HG03342 (cell line): ENCODE measurements at regions not wholly inside any gene's neighbourhood (a gene's known extent, or its start where the extent isn't known, plus 50 kb on each side); places are given as distances from the start of the nearest gene placed in this dataset.
"Not testable (repeated sequence)": the region's sequence is repeated elsewhere in the genome, so short reads cannot be mapped to it uniquely, and the experiment has no call there.

Source experiments
- ATAC-seq: cut with Tn5 transposase; IDR thresholded peaks from one replicate; pipeline ENCODE4 v1.9.1; 2021; ENCODE audit warnings: mild to moderate bottlenecking, moderate library complexity; ENCODE audit not compliant: unreplicated experiment

DNA sequence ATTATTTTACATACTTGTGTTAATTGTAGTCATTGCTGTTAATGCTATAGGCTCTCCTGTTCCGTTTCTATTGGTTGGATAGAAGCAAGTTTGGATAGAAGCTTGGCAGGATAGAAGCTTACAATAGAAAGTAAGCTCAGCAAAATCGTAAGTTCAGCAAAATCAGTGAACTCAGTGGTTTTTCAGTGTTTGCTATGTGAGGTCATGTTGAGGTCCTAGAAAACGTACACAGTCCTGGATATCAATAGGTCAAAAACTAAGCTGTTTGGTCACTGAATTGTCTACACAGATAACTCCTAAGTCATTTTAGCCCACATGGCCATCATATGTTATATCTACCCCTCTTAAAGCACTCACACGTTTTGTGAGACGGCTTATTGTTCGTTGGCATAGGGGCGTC, 299.4 kb downstream of the MAN2A1 start:
- ATAC-seq = no peak

DNA sequence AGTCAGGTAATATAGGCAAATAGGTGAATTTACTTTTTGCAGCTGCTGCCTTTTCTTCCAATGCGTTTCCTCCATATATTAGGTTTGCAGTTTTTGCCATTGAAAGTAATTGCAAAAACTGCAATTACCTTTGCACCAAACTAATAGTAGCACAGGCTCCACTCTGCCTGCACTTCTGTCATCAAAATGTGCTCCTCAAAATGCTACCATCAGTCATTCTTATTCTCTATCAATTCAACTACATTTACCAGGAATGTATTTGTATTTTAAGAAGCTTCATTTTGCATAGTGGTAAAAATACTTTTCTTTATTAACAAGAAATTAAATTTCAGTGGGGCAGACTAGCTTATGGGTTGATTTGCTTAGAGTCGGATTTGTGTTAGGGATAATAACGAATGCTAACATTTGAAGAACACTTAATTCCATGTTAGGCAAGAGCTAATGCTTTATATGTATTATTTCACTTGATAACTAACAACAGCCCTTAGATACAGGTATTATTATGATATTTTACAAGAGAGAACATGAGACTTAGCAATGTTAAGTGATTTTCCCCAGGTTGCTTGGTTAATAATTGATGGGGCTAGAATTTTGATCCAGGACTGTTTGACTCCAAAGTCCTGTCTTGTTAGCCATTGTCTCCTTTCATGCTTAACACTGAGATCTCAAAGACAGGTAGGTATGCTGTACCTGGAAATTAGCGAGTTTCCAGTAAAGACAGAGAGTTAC, 300.4 kb downstream of the MAN2A1 start:
- ATAC-seq = no peak

DNA sequence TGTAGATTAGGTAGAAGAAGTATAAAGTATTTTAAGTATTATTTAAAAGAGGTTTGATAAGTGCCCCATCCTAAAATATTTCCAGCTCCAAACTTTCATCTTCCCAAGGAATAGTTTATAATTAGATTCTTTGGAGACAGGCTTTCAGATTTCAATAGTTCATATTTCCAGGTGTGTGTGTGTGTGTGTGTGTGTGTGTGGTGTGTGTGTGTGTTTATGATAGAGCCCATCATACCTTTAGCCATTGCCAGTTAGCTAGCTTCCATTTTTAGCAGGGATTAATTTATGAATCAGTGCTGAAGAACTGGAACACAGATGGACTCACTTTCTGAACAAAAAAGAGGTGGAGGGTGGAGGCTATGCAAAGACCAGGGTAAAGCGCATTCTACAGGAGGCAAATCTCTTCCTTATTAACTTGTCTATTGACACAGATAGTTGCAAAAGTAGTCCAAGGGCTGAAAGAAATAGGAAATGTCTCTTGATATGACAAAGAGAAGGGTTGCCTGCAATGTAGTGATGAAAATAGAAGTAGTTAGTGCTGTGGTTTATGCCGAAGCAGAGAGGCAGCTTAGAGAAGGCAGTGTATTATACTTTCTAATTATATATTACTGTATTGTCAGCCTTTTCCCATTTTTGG, 301.1 kb downstream of the MAN2A1 start:
- ATAC-seq = no peak

DNA sequence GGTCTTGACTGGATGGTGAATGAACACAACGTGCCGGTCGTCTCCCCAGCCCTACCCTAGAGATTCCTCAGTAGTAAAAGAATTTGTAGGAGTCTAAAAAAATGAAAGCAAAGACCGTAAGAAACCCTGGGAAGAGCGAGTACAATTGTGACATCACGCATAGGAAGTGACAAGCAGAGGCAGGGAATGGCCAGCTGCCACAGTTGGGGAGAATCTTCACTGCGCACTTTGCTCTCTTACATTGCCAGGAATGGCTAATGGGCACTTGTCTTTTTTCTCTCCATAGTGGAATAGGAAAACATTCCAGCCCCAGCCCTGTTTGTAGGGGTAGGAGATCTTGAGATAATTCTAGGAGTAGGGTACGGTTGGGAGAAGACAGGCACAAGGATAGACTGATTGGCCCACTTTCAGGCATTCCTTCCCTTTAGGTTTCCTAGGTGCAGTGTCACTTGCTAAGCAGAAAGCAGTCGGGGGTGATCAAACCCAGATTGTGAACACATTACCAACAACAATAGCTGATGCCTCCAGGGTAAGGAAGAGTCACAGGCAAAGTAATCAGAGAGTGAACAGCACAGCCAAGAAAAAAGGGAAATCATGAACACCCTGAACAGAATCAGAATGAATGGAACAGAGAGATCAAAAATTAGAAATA, 302.7 kb downstream of the MAN2A1 start:
- no peak for ATAC-seq

DNA sequence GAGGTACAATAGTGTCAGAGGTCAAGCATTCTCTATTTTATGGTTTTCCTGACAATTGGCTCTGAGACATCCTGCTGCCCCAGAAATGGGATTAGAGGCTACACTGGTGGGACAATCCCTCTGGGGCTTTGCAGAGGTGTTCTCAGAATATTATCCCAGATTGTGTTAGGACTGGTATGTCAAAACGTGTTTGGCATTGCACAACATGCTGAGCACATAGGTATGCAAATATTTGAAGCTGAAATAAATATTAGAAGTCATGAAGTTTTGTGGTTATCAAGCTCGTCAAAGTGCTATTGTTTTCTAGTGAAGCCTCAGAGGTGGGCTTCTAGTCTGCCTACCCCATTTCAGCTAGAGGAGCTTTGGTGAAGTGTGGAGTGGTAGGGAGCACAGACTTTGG, 304.4 kb downstream of the MAN2A1 start:
- ATAC-seq = no peak

DNA sequence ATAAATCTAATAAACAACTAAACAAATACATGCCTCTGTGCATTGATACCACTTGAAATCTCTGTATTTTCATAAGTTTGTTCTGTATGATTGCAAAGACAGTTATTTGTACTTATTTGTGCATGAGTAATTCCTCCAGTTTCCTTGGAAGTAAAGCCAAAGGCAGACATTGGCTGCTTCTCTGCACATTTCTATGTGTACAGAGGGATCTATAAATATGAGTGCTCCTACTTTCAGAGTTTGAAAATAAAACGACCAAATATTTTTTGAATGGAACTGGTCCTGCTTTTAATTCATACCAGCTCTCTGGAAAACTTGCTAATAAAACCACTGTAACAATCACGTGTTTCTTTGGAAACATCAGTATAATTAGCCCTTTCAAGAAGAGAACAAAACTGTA, 306.5 kb downstream of the MAN2A1 start:
- no peak for ATAC-seq

DNA sequence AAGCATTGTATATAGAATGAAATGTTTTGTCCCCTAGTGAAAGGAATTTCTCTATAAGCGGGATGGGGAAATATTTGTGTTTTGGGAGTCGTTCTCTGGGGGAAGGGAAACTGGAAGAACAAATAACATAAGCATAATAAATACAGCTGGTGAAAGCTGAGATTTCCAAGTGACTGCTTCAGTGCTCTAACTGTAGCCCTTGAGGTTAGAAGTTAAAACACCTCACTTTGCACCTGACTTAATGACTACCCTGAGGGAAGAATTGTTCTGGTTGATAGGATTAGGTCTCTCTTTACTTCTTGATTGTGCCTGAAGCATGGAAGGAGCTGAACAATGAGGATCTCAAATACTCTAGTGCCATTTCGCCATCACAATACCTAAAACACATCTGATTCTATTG, 307.4 kb downstream of the MAN2A1 start:
- ATAC-seq = no peak

DNA sequence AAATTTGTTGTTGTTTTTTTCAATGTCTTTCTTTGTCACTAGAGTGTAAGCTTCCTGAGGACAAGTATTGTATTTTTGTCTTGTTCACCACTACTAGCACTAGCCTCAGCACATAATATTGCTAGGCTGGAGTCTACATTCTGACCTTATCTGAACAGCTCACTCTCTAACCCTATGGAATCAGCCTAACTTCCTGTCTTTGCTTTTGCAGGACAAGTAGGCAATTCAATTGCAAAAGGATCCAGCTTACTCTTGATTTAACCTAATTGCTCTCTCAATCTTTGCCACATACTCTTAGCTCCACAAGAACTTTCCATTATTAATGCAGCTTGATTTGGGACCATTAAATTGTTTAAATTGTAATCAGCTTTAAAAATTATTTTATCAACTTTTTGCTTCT, 308.5 kb downstream of the MAN2A1 start:
- no peak for ATAC-seq

DNA sequence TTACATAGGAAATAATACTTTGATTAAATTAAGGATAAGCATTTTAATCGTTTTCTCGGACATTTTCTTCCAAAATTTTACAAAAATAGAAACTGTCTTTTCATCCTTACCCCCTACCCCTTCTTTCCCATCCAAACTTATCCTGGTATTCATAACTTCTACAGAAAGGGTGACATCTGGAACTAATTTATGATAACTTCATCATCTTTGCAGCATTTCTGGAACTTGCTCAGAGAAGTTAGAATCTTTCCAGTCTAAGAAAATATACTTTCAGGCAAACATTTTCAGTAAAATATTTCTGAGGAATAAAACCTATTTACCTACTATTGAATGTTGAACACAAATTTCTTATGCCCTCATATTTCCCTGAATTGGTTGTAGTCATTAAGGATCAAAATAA, 309.0 kb downstream of the MAN2A1 start:
- ATAC-seq = no peak

DNA sequence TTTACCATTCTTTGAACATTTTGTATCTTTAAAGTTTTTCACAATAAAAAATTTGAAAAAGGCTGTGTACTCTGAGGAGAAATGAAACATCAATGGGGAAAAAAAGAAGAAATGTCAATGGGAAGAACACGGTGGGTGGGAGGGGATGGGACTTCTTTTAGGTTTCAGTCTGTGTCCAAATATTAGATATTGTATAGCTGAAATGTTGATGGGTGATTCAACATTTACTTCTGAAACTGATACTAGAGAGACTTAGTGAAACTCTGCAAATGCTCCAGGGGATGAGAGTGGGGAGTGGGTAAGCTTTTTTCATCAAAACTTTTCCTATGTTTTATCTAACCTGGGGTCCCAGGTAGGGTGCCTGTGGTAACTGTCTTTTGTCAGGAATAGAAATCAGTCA, 311.9 kb downstream of the MAN2A1 start:
- ATAC-seq = no peak

DNA sequence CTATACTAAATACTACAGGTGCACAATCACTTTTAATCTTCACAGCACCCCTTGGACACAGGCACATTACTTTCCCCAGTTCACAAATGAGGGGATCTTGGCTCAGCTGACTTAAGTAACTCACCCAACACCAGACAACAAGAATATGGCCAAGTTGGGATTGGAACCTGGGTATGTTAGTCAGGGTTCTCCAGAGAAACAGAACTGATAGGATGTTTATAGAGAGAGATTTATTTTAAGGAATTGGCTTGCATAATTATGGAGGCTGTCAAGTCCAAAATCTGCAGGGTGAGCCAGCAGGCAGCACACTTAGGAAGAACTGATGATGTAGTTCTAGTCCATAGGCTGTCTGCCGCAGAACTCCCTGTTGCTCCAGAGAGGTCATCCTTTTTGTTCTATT, 312.9 kb downstream of the MAN2A1 start:
- ATAC-seq = no peak

DNA sequence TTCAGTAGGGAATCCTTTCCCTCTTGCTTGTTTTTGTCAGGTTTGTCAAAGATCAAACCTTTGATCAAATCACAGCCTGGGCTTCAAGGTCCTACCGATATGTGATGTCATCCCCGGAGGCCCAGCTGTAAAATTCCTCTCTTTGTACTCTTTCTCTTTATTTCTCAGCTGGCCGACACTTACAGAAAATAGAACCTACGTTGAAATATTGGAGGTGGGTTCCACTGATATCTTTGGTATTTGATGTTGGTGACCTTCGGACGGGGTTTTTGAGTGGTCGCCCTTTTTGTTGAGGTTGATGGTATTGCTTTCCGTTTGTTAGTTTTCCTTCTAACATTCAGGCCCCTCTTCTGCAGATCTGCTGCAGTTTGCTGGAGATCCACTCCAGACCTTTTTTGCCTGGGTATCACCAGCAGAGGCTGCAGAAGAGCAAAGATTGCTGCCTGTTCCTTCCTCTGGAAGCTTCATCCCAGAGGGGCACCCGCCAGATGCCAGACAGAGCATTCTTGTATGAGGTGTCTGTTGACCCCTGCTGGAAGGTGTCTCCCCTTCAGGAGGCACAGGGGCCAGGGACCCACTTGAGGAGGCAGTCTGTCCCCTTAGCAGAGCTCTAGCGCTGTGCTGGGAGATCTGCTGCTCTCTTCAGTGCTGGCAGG, 316.3 kb downstream of the MAN2A1 start:
- not testable (repeated sequence) for ATAC-seq

DNA sequence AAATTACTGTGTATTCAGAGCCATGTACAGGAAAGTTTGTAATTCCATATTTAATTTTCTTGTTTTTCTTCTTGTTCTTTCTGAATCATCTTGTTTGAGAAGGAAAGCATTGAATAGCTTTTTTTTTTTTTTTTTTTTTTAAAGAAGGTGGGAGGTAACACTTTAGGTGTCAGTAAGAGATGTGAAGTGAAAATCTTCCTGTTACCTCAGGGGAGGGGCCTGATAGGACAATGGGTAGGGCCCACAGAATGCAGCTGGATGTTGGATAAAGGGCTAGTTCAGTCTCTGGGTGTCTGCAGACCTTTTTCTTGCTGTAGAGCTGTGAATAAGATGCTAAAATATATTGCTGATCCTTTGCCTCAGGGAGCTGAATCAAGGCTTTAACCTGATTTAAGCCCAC, 317.4 kb downstream of the MAN2A1 start:
- no peak for ATAC-seq

DNA sequence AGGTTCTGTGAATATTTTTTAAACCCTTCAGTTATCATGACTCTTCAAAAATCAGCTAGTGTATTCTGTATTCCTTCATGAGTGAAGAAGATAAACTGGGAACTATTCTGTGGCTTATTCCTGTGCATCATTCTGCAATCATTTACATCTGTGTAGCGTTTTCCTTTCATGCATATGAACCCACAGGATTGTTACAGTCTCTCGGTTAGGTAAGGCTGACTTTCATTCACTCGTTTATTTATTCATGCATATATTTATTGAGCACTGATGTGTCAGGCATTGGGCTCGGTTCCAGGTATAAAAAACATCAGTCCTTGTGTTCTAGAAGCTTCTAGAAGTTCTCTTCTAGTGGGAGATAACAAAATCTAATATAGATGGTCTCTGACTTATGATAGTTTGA, 318.4 kb downstream of the MAN2A1 start:
- no peak for ATAC-seq

DNA sequence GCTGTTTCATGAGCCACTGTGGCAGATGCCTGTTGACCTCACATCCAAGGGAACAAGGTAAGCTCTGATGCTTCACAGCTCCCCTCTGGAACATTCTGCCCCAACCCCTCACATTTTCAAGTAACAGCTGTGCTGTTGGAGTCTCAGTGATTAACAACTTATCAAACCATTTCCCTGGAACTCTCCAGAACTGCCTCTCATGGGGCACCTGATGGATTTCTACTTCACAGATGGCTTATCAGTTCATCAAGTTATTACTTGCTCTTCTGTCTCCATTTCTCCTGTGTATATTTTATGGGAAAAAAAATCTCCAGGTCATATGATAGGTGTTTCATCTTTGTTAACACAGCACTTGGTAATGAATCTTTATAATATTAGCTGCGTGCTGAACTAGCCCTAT, 322.4 kb downstream of the MAN2A1 start:
- ATAC-seq = no peak

DNA sequence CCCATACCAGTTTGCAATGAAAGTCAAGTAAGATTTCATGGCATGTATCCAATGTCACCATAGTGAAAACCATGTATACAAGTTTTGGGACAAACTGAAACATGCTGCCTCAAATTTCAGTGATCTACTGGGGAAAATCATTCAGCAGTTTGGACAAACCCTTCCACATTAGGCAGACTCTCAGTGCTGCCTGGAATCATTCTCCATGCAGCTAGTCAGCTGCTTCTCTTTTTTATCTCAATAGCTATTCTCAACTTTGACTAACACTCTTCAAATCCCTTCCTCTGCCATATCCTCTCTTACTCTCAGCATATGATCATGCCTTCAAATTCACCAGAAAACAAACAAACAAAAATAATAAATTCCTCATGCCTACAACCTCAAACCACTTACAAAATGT, 323.3 kb downstream of the MAN2A1 start:
- no peak for ATAC-seq

DNA sequence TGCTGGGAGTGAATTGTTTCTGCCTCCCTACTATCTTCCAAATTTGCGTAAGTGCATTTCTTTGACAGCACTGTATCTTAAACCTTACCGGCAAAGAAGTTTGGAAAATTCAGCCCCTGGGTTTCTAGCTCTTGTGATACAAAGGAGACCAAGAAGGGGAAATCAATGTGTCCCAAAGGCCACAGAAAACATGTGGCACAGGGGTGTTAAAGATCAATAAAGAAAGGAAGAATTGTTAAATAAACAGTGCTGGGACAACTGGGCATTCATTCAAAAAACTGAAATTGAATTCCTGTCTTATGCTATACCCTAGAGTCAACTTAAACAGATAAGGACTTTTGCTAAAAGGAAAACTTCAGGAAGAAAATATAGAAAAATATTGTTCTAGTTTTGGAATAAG, 328.1 kb downstream of the MAN2A1 start:
- no peak for ATAC-seq

DNA sequence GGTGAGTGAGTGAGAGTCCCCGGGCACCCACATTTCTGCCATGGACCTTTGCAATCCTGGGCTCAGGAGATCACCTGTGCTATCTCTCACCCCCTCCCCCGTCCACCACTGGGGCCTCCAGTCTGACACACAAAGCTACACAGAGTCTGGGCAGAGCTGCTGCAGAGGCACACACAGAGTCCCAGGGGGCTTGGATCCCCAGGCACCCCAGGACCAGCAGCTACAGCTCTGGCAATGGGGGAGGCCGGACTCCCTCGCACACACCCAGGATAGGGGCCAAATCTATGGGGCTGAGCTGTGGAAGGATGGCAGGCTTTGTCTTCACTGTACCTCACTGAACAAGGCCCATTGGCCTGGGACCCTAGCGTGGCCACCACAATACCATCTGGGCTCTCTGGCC, 328.8 kb downstream of the MAN2A1 start:
- ATAC-seq = no peak

DNA sequence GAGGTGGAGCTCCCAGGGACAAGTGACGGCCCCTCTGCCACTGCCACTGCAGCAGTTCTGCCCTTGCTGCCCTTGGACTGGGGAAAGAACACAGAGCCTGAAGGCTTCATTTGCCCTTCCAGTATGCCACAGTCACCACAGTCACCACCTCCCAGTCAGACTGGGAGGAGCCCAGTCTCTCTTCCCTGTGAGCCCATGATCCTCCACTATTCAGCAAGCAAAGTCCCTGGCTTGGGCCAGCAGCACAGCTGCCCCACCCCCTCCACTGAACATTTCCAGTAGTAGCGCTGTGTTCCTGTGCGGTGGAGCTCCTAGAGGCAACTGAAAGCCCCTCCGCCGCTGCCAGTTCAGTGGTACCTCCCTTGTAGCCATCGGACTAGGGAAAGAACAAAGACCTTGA, 329.4 kb downstream of the MAN2A1 start:
- no peak for ATAC-seq

DNA sequence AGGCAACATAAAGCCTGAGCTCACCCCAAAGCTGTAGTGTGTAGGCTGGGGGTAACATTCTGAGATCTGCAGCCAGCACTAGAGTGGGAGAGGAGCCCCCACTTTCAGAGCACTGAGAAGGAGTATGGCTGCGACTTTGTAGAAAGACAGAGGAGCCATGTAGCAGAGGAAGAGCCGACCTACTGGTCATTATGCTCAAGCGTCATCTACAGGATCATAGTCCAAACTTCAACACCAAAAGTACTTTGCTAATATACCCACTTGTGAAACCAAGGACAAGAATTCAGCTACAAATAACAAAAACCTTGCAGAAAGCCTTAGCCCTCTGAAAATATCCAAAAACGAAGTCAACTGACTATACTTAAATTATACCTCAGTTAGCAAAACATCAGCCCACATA, 330.1 kb downstream of the MAN2A1 start:
- no peak for ATAC-seq

DNA sequence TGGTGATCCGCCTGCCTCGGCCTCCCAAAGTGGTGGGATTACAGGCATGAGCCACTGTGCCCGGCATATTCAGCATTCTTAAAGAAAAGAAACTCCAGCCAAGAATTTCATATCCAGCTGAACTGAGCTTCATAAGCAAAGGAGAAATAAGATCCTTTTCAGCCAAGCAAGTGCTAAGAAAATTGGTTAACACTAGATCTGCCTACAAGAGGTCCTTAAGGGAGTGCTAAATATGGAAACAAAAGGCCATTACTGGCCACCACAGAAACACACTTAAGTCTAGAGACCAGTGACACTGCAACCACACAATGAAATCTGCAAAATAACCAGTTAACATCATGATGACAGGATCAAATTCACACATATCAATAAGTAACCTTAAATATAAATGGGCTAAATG, 331.5 kb downstream of the MAN2A1 start:
- no peak for ATAC-seq

DNA sequence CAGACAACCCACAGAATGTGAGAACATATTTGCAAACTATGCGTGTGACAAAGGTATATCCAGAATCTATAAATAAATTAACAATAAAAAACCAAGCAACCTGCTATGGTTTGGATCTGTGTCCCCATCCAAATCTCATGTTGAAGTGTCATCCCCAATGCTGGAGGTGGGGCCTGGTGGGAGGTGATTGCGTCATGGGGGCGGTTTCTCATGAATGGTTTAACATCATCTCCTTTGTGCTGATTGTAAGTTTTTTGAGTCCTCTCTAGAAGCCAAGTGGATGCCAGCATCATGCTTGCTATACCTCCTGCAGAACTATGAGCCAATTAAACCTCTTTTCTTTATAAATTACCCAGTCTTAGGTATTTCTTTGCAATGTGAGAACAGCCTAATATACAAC, 335.4 kb downstream of the MAN2A1 start:
- ATAC-seq = no peak
